ENCODE measurements at regions not wholly inside any gene's neighbourhood (a gene's known extent, or its start where the extent isn't known, plus 50 kb on each side); places are given as distances from the start of the nearest gene placed in this dataset.

- TF ChIP-seq POLR2A (IDR thresholded peaks at IDR 0.05): no peak
- TF ChIP-seq CTCF (IDR thresholded peaks at IDR 0.05): no peak
- TF ChIP-seq POLR2AphosphoS5 (IDR thresholded peaks at IDR 0.05): no peak
- TF ChIP-seq EP300 (IDR thresholded peaks at IDR 0.05; ENCODE audit: low read depth): no peak
Observed at GRCh38 chr11:130574740-130575139, 126.3 kb downstream of the ADAMTS15 start.

Data from transverse colon (tissue), 4 donors.